AG04450 (cell line): ENCODE measurements at regions not wholly inside any gene's neighbourhood (a gene's known extent, or its start where the extent isn't known, plus 50 kb on each side); places are given as distances from the start of the nearest gene placed in this dataset.

Experiments used
- CTCF ChIA-PET: fragments of 300-600, 350-600 bp; formaldehyde crosslinking; extraction: SDS; loops from one replicate; lab custom pipeline; 2022; ENCODE audit warnings: antibody characterized with exemption, inconsistent platforms; lab: Charles Lee
- POLR2A ChIA-PET: fragments of 350-600 bp; formaldehyde crosslinking; extraction: SDS; loops from one replicate; lab custom pipeline; 2021; ENCODE audit warnings: antibody characterized with exemption, inconsistent platforms; lab: Yijun Ruan, JAX
- DNase-seq: peaks from one replicate; pipeline ENCODE4 v3.0.0-alpha.2; 2011; ENCODE audit warnings: low read depth, low spot score
- H3K27ac ChIP-seq: one replicate; pipeline ENCODE4 v1.5.1; 2012; ENCODE audit warnings: low read depth, low read length, control low read depth
- H3K27me3 ChIP-seq: one replicate; pipeline ENCODE4 v1.6.0; 2012; ENCODE audit warnings: low read length; ENCODE audit not compliant: control insufficient read depth, insufficient read depth
- H3K4me3 ChIP-seq: 2 replicates; pipeline ENCODE4 v1.5.1; 2011; ENCODE audit warnings: mild to moderate bottlenecking, low read depth, low read length, control low read depth
- H3K9me3 ChIP-seq: 2 replicates; pipeline ENCODE4 v1.5.1; 2012; ENCODE audit warnings: low read length; ENCODE audit not compliant: control insufficient read depth, insufficient read depth
- CTCF ChIP-seq: IDR thresholded peaks from 2 replicates; pipeline ENCODE4 v1.5.1; 2011; ENCODE audit warnings: low read depth, low read length, control low read depth, inconsistent platforms

GRCh38 chr5:38207343-38207742 lies 51.0 kb upstream of the EGFLAM start:
- ChIA-PET CTCF (no interaction called here), POLR2A (no interaction called here)
- Histone ChIP-seq H3K27me3 (no peaks in the 10 kb centered on the region), H3K4me3 (no peak overlapping the region), H3K9me3 (no peaks in the 10 kb centered on the region), H3K27ac (no peak overlapping the region)
- no peak for TF ChIP-seq CTCF
- DNase-seq: no peak

GRCh38 chr5:38202741-38203140 lies 55.6 kb upstream of the EGFLAM start:
- Histone ChIP-seq H3K4me3 (no peak overlapping the region), H3K27ac (no peak overlapping the region), H3K9me3 (no peaks in the 10 kb centered on the region), H3K27me3 (no peaks in the 10 kb centered on the region)
- ChIA-PET CTCF (interaction anchor here (3.7 kb wide), 1 partner anchor 10 kb away, joined by 19 read pairs; no protein-coding TSS in a partner anchor), POLR2A (no interaction called here)
- no peak for TF ChIP-seq CTCF
- DNase-seq: no peak

GRCh38 chr5:38200872-38201557 lies 57.3 kb upstream of the EGFLAM start:
- ChIA-PET POLR2A (no interaction called here), CTCF (interaction anchor here (3.7 kb wide), 1 partner anchor 8 kb away, joined by 19 read pairs; no protein-coding TSS in a partner anchor)

GRCh38 chr5:38197118-38197517 lies 61.2 kb upstream of the EGFLAM start:
- no peak for TF ChIP-seq CTCF
- Histone ChIP-seq H3K27ac (no peak overlapping the region), H3K9me3 (no peaks in the 10 kb centered on the region), H3K4me3 (no peak overlapping the region), H3K27me3 (peaks cover 13% of the 10 kb centered on the region)
- ChIA-PET CTCF (no interaction called here), POLR2A (no interaction called here)
- DNase-seq: no peak

More at GRCh38 chr5:38200872-38201557, 57.3 kb upstream of the EGFLAM start:
- TF ChIP-seq CTCF: no peak
- Histone ChIP-seq H3K4me3 (no peak overlapping the region), H3K27me3 (no peaks in the 10 kb centered on the region), H3K27ac (no peak overlapping the region), H3K9me3 (no peaks in the 10 kb centered on the region)
- no peak for DNase-seq

- Histone ChIP-seq H3K4me3 (no peak overlapping the region), H3K9me3 (no peaks in the 10 kb centered on the region), H3K27me3 (peaks cover 37% of the 10 kb centered on the region), H3K27ac (no peak overlapping the region)
- ChIA-PET POLR2A (no interaction called here), CTCF (interaction anchor here (0.5 to 4.8 kb wide), 51 partner anchors 9 to 832 kb away, joined by 3 to 68 read pairs (median 4); partner anchors contain the start of genes GDNF and NUP155)
- peak; percentile 29 for DNase-seq
- TF ChIP-seq CTCF: peak; percentile 93
Observed at GRCh38 chr5:38193015-38193581, 65.3 kb upstream of the EGFLAM start.
